Stimulated activated CD4-positive, alpha-beta T cell treated with anti-CD3 and anti-CD28 coated beads, Interleukin-12 subunit alpha, Interleukin-12 subunit beta, amount 100 ng/mL, for 48 hours (primary cell): ENCODE measurements at regions not wholly inside any gene's neighbourhood (a gene's known extent, or its start where the extent isn't known, plus 50 kb on each side); places are given as distances from the start of the nearest gene placed in this dataset.
"Not testable (repeated sequence)": the region's sequence is repeated elsewhere in the genome, so short reads cannot be mapped to it uniquely, and the experiment has no call there.

Source experiments
- DNase-seq, 3 donors: peaks; one replicate each; pipeline ENCODE4 v3.0.0-alpha.2; 2020; ENCODE audit warnings: low read depth in 2 of 3, low spot score in 1 of 3

GRCh38 chr11:97637701-97638100 is 1247.9 kb downstream of the JRKL start:
- no peak for DNase-seq

DNA sequence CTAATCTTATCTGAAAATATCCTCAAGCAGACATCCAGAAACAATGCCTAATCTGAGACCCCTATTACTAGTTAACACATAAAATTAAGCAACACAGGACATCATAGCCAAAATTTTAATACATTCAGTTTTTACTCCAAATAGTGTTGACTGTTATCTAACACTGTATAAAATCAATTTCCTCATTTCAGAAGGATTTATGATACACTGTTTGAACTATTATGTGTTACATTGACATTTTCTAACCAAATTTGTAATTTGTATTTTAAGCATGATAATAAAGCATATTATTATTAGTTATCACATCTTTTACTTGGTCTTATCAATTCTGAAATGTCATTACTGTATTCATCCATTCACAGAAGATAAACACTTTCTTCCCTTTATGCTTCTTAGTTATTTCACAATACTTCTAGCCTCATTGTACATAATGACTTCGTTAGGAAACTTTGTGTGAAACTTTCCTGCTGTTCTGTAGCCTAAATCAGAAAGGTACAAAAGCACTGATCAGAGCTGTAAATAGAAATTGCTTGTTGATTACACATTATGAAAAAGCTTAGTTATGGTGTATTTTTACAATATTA is 1248.9 kb downstream of the JRKL start:
- no peak for DNase-seq

GRCh38 chr11:97641988-97642387 is 1252.2 kb downstream of the JRKL start:
- DNase-seq = no peak

GRCh38 chr11:97645736-97646135 is 1255.9 kb downstream of the JRKL start:
- DNase-seq = no peak

DNA sequence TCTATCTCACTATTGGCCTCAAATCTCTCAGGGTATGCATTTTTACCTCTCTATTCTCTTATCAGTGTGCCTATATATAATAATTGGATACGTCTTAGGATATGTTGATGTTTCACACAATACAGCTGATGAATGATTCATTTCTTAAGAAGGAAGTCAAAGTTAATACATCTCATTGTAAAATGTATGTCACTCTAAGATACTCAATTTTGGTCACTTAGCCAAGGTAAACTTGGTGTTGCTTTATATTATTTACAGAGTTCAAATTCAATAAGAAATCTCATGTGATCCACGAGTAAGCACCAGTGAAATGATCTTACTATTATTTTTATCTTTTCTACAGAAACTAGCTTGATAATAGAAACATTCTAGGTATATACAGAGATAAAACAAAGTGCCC is 1266.5 kb downstream of the JRKL start:
- no peak for DNase-seq

DNA sequence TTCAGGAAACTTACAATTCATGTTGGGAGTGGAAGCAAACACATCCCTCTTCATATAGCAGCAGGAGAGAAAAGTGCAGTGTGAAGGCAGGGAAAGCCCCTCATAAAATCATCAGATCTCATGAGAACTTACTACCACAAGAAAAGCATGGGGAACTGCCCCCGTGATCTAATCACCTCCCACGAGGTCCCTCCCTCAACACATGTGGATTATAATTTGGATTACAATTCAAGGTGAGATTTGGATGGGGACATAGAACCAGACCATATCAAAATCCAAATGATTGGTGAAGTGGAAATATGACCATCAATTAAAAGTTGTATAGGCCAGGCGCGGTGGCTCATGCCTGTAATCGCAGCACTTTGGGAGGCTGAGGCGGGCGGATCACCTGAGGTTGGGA is 1268.0 kb downstream of the JRKL start:
- no peak for DNase-seq

DNA sequence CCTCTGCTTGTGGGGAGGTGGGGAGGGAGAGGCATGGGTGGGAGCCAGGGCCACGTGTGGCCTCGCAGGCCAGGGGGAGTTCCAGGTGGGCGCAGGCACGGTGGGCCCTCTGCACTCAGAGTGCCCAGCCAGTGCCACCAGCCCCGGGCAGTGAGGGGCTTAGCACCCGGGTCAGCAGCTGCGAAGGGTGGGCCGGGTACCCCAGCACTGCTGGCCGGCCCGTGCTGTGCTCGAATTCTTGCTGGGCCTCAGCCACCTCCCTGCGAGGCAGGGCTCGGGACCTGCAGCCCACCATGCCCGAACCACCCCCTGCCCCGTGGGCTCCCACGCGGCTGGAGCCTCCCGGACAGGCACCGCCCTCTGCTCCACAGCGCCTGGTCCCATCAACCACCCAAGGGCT is 1277.2 kb downstream of the JRKL start:
- no peak for DNase-seq

GRCh38 chr11:97683733-97684132 is 1293.9 kb downstream of the JRKL start:
- DNase-seq = no peak

DNA sequence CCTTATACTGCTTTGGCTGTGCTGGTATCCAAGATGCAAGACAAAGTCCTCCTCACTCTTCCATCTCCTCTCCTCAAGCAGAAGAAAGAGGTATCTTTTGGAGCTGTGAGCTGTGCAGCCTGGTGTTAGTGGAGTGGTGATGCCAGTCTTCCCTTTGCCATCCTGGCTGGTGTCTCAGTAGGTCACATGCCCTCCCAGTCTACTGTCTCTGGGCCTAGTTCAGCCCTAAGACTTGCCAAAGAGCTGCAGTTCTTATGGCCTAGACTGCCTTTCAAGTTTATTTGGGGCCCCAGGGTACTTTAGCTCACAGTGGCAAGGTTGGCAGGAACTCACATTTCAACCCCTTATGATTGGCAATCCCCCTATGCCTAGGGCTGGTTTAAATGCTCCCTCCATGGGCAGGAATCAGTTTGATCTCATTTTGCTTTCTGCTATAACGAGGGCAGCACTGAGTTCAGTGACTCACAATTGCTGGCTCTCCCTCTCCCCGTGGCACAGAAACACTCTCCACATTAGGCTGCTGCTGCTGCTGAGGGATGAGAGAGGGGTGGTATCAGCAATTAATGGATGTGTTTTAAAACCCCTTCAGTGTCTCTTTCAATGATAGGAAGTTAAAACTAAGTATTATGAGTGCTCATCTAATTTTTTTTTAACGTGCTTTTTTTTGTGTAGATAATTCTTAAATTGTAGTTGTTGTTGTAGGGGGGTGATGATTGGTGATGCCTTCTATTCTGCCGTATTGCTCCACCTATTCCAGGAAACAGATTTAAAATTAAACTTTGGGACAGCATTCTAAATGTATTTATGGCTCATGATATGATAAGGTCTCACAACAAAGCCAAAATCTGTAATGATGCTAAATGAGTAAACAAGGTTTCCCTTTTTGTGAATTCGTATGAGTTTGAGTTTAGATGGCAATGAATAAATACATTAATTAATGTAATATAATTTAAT is 1295.0 kb downstream of the JRKL start:
- no peak for DNase-seq

GRCh38 chr11:97685695-97686094 is 1295.9 kb downstream of the JRKL start:
- no peak for DNase-seq

DNA sequence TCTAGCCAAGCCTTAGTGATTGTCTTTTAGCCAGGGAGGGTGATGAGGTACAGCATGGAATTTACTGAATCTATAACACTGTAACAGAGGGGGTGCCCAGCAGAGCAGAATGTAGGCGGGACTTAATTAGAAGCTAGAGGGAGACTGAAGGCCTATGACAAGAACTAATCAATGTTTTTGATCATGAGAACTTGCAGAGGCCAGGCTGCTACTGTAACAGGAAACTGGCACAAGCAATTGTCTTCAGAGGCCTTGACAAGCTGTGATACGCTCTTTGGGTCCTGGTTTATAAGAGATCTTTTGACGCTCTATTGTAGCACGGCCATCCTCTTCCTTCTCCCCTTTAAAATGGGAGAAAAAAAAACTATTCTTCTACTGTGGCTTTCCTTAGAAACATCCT is 1297.3 kb downstream of the JRKL start:
- no peak for DNase-seq

DNA sequence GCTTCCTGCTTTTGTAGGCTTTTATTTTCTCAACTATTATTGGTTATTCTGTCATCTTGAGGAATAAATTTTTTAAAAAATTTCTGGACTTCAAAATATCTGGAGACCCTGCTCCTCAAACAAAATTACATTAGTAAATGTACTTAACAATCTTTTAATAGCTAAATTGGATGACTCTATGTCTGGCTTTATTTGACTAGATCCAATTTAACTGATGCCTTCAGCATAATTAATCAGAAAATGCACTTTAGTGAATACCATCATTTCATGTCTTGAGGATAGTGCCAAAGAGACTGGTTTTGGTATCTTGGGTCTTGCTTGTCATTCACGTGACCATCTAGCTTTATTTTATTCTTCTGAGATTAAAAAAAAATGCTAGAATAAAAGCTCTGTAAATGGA is 1301.2 kb downstream of the JRKL start:
- no peak for DNase-seq

DNA sequence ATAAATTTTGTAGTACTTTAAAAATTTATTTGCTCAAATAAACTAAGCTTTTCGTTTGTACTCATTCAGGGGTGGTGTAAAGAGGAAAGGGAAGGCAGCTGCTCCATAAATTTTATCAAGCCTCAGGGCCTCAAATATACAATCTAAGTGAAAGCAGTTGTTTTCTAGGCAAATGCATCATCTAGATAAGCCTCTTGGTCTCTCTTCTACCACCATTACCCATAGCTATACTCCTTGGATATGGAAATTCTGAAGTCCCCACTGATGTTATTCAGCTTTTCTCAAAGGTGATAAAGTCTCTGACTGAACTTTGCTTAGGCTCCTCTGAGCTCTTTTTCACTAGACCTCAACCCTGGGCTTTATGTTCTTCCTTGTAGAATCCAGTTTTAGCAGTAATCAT is 1313.1 kb downstream of the JRKL start:
- DNase-seq = no peak

DNA sequence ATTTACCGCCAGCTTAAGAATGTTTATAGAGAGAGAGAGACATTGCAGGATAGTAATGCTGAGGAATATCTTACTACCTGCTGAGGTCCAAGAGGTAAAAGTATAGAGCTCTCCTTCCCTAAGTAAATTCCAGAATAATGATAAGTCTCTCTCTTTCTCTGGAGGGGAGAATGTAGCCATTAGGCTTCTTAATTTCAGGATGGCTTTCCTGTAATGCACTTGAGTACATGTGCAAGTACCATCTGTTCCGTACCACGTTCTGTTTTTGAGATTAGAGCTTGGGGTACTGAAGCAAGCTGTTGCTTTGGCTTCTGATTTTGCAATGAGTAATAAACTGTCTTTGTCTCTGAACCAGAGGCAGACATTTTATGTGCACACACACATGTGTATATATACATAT is 1314.0 kb downstream of the JRKL start:
- DNase-seq = no peak

GRCh38 chr11:97705441-97705840 is 1315.3 kb upstream of the CNTN5 start:
- not testable (repeated sequence) for DNase-seq

- no peak for DNase-seq
These were observed 1302.8 kb upstream of the CNTN5 start for GRCh38 chr11:97717922-97718321.

DNA sequence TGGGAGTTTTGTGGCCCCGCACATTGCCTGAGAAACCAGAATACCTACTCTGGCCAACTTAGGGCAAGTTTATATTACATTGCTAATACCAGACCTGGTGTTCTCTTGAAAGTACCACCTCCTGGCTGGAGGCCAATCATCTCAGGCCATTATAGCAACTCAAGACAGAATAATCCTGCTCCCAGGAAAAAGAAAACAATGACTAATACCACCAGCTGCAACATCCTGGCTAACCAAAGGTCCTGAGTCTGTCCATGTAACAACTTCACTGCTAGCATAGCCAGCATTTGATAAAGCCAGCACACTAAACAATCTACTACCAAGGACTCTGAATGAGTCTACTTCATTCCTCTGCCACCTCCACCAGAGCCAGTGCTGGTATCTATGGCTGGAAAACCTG is 1298.7 kb upstream of the CNTN5 start:
- DNase-seq = no peak

DNA sequence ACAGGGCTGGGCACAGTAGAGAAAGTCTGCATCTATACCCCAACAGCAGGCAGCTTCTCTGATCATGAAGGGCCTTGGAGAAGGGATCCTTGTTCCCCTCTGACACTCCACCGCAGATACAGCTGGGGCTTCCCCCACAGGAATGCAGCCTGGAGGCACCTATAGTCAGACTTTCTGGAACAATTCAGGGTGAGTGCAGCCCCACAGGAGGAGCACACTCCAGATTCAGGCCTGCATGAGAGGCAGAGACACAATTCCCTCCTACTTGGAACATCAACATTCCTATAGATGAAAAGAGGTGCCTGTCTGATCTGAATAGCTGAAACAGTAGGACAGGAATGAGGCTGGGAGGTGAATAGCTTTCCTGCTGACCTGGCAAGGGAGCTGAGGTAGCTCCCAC is 1298.0 kb upstream of the CNTN5 start:
- no peak for DNase-seq

DNA sequence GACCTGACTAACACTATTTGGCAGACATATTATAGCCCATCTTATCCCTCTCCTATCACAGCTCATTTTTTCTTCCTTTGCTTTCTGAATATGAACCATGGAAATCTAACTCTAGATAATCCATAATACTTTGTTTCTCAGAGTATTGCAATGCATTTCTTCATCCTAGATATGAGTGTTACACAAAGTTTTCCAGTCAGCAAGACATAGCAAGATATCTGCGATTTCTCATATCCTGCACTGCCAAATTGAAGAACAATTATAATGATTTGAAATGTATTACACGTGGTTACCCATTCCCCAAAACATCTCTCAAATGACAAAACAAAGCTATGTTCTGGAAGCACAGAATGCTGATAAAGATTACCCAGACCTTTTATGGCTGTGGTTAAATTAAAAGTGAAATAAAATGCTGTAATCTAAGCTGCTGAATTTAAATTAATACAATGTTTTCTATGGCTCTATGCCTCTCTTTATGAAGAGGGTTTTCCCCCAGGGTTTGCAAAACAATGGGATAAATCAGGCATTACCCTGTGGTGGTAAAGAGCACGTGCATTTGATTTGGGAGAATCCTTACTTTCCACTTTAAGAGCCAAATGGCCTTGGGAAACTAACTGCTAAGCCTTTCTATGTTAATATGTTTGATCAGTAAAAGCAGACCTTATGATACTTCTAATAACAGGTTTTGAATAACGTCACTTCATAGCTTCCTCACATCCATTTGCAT is 1291.0 kb upstream of the CNTN5 start:
- no peak for DNase-seq

- DNase-seq = no peak
These were observed 1288.6 kb upstream of the CNTN5 start for GRCh38 chr11:97732011-97732632.

- no peak for DNase-seq
These were observed 1282.0 kb upstream of the CNTN5 start for GRCh38 chr11:97738751-97739150.
